ENCODE measurements at regions not wholly inside any gene's neighbourhood (a gene's known extent, or its start where the extent isn't known, plus 50 kb on each side); places are given as distances from the start of the nearest gene placed in this dataset.

GRCh38 chr16:86059253-86060171 lies 160.6 kb downstream of the IRF8 start:
- peaks cover 15% of the 10 kb centered on the region for H3K4me1 ChIP-seq
- TF ChIP-seq POLR2A (IDR thresholded peaks at IDR 0.05) (no peak), EP300 (IDR thresholded peaks at IDR 0.05) (no peak), POLR2AphosphoS5 (IDR thresholded peaks at IDR 0.05) (no peak), CTCF (IDR thresholded peaks at IDR 0.05) (no peak)
- no peak for DNase-seq (ENCODE audit: low spot score in 2 of 2)
- H3K36me3 ChIP-seq, result no peaks in the 10 kb centered on the region
- 44% methylated on average over 14 of the region's 15 CpGs for WGBS
- H3K27ac ChIP-seq, result no peak overlapping the region
- peaks cover 31% of the 10 kb centered on the region for H3K27me3 ChIP-seq
- no peaks in the 10 kb centered on the region for H3K9me3 ChIP-seq
- no peak overlapping the region for H3K4me3 ChIP-seq

- no peak for TF ChIP-seq EP300 (IDR thresholded peaks at IDR 0.05)
- no peak for TF ChIP-seq POLR2AphosphoS5 (IDR thresholded peaks at IDR 0.05)
- no peak for TF ChIP-seq CTCF (IDR thresholded peaks at IDR 0.05)
- TF ChIP-seq POLR2A (IDR thresholded peaks at IDR 0.05), result no peak
Observed at GRCh38 chr16:86060381-86061317, 161.7 kb downstream of the IRF8 start.

GRCh38 chr16:86061318-86061695 lies 162.3 kb downstream of the IRF8 start:
- no peak overlapping the region for H3K4me3 ChIP-seq
- no peak overlapping the region for H3K27ac ChIP-seq
- H3K36me3 ChIP-seq, result no peaks in the 10 kb centered on the region
- H3K9me3 ChIP-seq, result no peaks in the 10 kb centered on the region
- H3K4me1 ChIP-seq, result peaks cover 15% of the 10 kb centered on the region
- 58% methylated on average over 9 of the region's 11 CpGs for WGBS
- H3K27me3 ChIP-seq, result peaks cover 30% of the 10 kb centered on the region
- no peak for DNase-seq (ENCODE audit: low spot score in 2 of 2)
- TF ChIP-seq EP300 (IDR thresholded peaks at IDR 0.05) (no peak), CTCF (IDR thresholded peaks at IDR 0.05) (no peak)

More at GRCh38 chr16:86060381-86061317, 161.7 kb downstream of the IRF8 start:
- no peak overlapping the region for H3K4me3 ChIP-seq
- no peaks in the 10 kb centered on the region for H3K36me3 ChIP-seq
- peaks cover 30% of the 10 kb centered on the region for H3K27me3 ChIP-seq
- no peak overlapping the region for H3K27ac ChIP-seq
- WGBS, result 73% methylated on average over 20 of the region's 28 CpGs
- H3K9me3 ChIP-seq, result no peaks in the 10 kb centered on the region
- peaks cover 15% of the 10 kb centered on the region for H3K4me1 ChIP-seq
- no peak for DNase-seq (ENCODE audit: low spot score in 2 of 2)

- peaks cover 30% of the 10 kb centered on the region for H3K27me3 ChIP-seq
- DNase-seq (ENCODE audit: low spot score in 2 of 2), result no peak
- H3K27ac ChIP-seq, result no peak overlapping the region
- H3K4me3 ChIP-seq, result no peak overlapping the region
- H3K4me1 ChIP-seq, result peaks cover 15% of the 10 kb centered on the region
- 59% methylated on average over 11 of the region's 11 CpGs for WGBS
- no peaks in the 10 kb centered on the region for H3K36me3 ChIP-seq
- TF ChIP-seq POLR2AphosphoS5 (IDR thresholded peaks at IDR 0.05), result no peak
- TF ChIP-seq POLR2A (IDR thresholded peaks at IDR 0.05), result no peak
- no peak for TF ChIP-seq EP300 (IDR thresholded peaks at IDR 0.05)
- no peak for TF ChIP-seq CTCF (IDR thresholded peaks at IDR 0.05)
- no peaks in the 10 kb centered on the region for H3K9me3 ChIP-seq
Observed at GRCh38 chr16:86061721-86062120, 162.8 kb downstream of the IRF8 start.
